Activated T-cell treated with anti-CD3 and anti-CD28 coated beads, Interleukin-2, amount 50 U/mL, for 24 hours (primary cell): ENCODE measurements at regions not wholly inside any gene's neighbourhood (a gene's known extent, or its start where the extent isn't known, plus 50 kb on each side); places are given as distances from the start of the nearest gene placed in this dataset.

Experiments
- DNase-seq: peaks from one replicate; pipeline ENCODE4 v3.0.0-alpha.2; 2020
- H3K27ac Mint-ChIP-seq: 2 replicates; pipeline ENCODE4 v1.8.0; 2020; ENCODE audit warnings: mild to moderate bottlenecking, mixed read lengths
- H3K27me3 Mint-ChIP-seq: 2 replicates; pipeline ENCODE4 v1.8.0; 2020; ENCODE audit warnings: mixed read lengths
- H3K36me3 Mint-ChIP-seq: 2 replicates; pipeline ENCODE4 v1.8.0; 2020; ENCODE audit warnings: low read depth, mixed read lengths
- H3K4me1 Mint-ChIP-seq: 2 replicates; pipeline ENCODE4 v1.8.0; 2020; ENCODE audit warnings: low read depth, mixed read lengths
- H3K4me3 Mint-ChIP-seq: 2 replicates; pipeline ENCODE4 v1.8.0; 2020; ENCODE audit warnings: mild to moderate bottlenecking, moderate library complexity, mixed read lengths
- H3K9me3 Mint-ChIP-seq: 2 replicates; pipeline ENCODE4 v1.8.0; 2020; ENCODE audit warnings: mixed read lengths

GRCh38 chrX:124994404-124994803 is 325.3 kb upstream of the TEX13C start:
- H3K4me1 Mint-ChIP-seq: no peaks in the 10 kb centered on the region
- H3K9me3 Mint-ChIP-seq: no peaks in the 10 kb centered on the region
- peaks cover 4% of the 10 kb centered on the region for H3K27me3 Mint-ChIP-seq
- H3K27ac Mint-ChIP-seq: no peak overlapping the region
- H3K4me3 Mint-ChIP-seq: no peak overlapping the region
- no peak for DNase-seq
- H3K36me3 Mint-ChIP-seq: no peaks in the 10 kb centered on the region

GRCh38 chrX:125003746-125004446 is 315.8 kb upstream of the TEX13C start:
- no peak overlapping the region for H3K4me3 Mint-ChIP-seq
- peaks cover 28% of the 10 kb centered on the region for H3K27me3 Mint-ChIP-seq
- DNase-seq: no peak
- peaks cover 5% of the 10 kb centered on the region for H3K9me3 Mint-ChIP-seq
- no peak overlapping the region for H3K27ac Mint-ChIP-seq
- no peaks in the 10 kb centered on the region for H3K36me3 Mint-ChIP-seq
- no peaks in the 10 kb centered on the region for H3K4me1 Mint-ChIP-seq

- H3K4me3 Mint-ChIP-seq: no peak overlapping the region
- H3K36me3 Mint-ChIP-seq: no peaks in the 10 kb centered on the region
- H3K4me1 Mint-ChIP-seq: no peaks in the 10 kb centered on the region
- no peak overlapping the region for H3K27ac Mint-ChIP-seq
- H3K9me3 Mint-ChIP-seq: peaks cover 5% of the 10 kb centered on the region
- H3K27me3 Mint-ChIP-seq: peaks cover 22% of the 10 kb centered on the region
- DNase-seq: no peak
Observed at GRCh38 chrX:125004799-125005198, 314.9 kb upstream of the TEX13C start.

DNA sequence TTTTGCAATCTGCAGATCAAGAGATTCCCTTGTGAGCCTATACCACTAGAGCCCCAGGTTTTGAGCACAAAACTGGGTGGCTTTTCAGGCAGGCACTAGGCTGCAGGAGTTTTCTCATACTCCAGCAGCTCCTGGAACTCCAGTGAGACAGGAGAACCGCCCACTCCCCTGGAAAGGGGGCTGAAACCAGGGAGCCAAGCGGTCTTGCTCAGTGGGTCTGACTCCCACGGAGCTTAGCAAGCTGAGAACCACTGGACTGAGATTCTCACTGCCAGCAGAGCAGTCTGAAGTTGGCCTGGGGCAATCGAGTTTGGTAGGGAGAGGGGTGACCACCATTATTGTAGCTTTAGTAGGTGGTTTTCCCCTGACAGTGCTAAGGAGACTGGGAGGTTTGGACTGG is 313.8 kb upstream of the TEX13C start:
- no peak overlapping the region for H3K27ac Mint-ChIP-seq
- peaks cover 5% of the 10 kb centered on the region for H3K9me3 Mint-ChIP-seq
- DNase-seq: no peak
- no peaks in the 10 kb centered on the region for H3K36me3 Mint-ChIP-seq
- peaks cover 22% of the 10 kb centered on the region for H3K27me3 Mint-ChIP-seq
- no peaks in the 10 kb centered on the region for H3K4me1 Mint-ChIP-seq
- no peak overlapping the region for H3K4me3 Mint-ChIP-seq

- DNase-seq: no peak
- H3K36me3 Mint-ChIP-seq: no peaks in the 10 kb centered on the region
- peaks cover 22% of the 10 kb centered on the region for H3K27me3 Mint-ChIP-seq
- no peak overlapping the region for H3K27ac Mint-ChIP-seq
- no peaks in the 10 kb centered on the region for H3K4me1 Mint-ChIP-seq
- H3K9me3 Mint-ChIP-seq: peaks cover 8% of the 10 kb centered on the region
- no peak overlapping the region for H3K4me3 Mint-ChIP-seq
Observed at GRCh38 chrX:125006704-125007103, 313.0 kb upstream of the TEX13C start.

- no peak overlapping the region for H3K27ac Mint-ChIP-seq
- H3K27me3 Mint-ChIP-seq: peaks cover 6% of the 10 kb centered on the region
- H3K9me3 Mint-ChIP-seq: peaks cover 8% of the 10 kb centered on the region
- H3K4me3 Mint-ChIP-seq: no peak overlapping the region
- no peak for DNase-seq
- no peaks in the 10 kb centered on the region for H3K36me3 Mint-ChIP-seq
- no peaks in the 10 kb centered on the region for H3K4me1 Mint-ChIP-seq
Observed at GRCh38 chrX:125012585-125012984, 307.1 kb upstream of the TEX13C start.

- Mint-ChIP-seq H3K36me3 (no peaks in the 10 kb centered on the region), H3K4me3 (no peak overlapping the region), H3K9me3 (no peaks in the 10 kb centered on the region), H3K27me3 (peaks cover 10% of the 10 kb centered on the region), H3K27ac (no peak overlapping the region), H3K4me1 (peaks cover 3% of the 10 kb centered on the region)
- DNase-seq: no peak
Observed at GRCh38 chrX:125029131-125029530, 290.5 kb upstream of the TEX13C start.
